Hepatocyte (in vitro differentiated cells): ENCODE measurements at regions not wholly inside any gene's neighbourhood (a gene's known extent, or its start where the extent isn't known, plus 50 kb on each side); places are given as distances from the start of the nearest gene placed in this dataset.

Experiments used
- DNase-seq: peaks from one replicate; pipeline ENCODE4 v3.0.0-alpha.2; 2016; ENCODE audit warnings: low spot score
- H2AFZ ChIP-seq: fragments of 200-600 bp; sonication (generic); 2 replicates; pipeline ENCODE4 v1.6.0; 2016; ENCODE audit warnings: antibody characterized with exemption, mild to moderate bottlenecking
- H3K27ac ChIP-seq: fragments of 200-600 bp; sonication (generic); 2 replicates; pipeline ENCODE4 v1.5.1; 2016; ENCODE audit warnings: mild to moderate bottlenecking
- H3K27me3 ChIP-seq: fragments of 200-600 bp; sonication (generic); 2 replicates; pipeline ENCODE4 v1.6.1; 2016
- H3K36me3 ChIP-seq: fragments of 200-600 bp; sonication (generic); replicated peaks from 2 replicates; pipeline ENCODE4 v1.5.1; 2016; ENCODE audit warnings: low read depth; ENCODE audit not compliant: insufficient read depth
- H3K4me1 ChIP-seq: fragments of 200-600 bp; sonication (generic); 2 replicates; pipeline ENCODE4 v1.5.1; 2016; ENCODE audit warnings: mild to moderate bottlenecking, moderate library complexity; ENCODE audit not compliant: insufficient read depth
- H3K4me2 ChIP-seq: fragments of 200-600 bp; sonication (generic); 2 replicates; pipeline ENCODE4 v1.6.0; 2016
- H3K4me3 ChIP-seq: fragments of 200-600 bp; sonication (generic); 2 replicates; pipeline ENCODE4 v1.5.1; 2016; ENCODE audit warnings: mild to moderate bottlenecking
- H3K79me2 ChIP-seq: fragments of 200-600 bp; sonication (generic); 2 replicates; pipeline ENCODE4 v1.6.0; 2017; ENCODE audit warnings: mild to moderate bottlenecking
- H3K9me2 ChIP-seq: fragments of 200-600 bp; sonication (generic); replicated peaks from 2 replicates; pipeline ENCODE4 v1.6.0; 2017; ENCODE audit warnings: mild to moderate bottlenecking; ENCODE audit not compliant: insufficient read depth
- H3K9me3 ChIP-seq: fragments of 200-600 bp; sonication (generic); 2 replicates; pipeline ENCODE4 v1.5.1; 2016; ENCODE audit warnings: low read depth, mild to moderate bottlenecking
- H4K20me1 ChIP-seq: fragments of 200-600 bp; sonication (generic); 2 replicates; pipeline ENCODE4 v1.6.0; 2016; ENCODE audit warnings: mild to moderate bottlenecking; ENCODE audit not compliant: insufficient read depth, poor library complexity, severe bottlenecking
- EZH2 ChIP-seq: fragments of 200-600 bp; sonication (generic); IDR thresholded peaks from 2 replicates; pipeline ENCODE4 v1.6.1; 2016; ENCODE audit warnings: antibody characterized with exemption, mild to moderate bottlenecking, borderline replicate concordance
- EZH2phosphoT487 ChIP-seq: fragments of 200-600 bp; sonication (generic); IDR thresholded peaks from one replicate; pipeline ENCODE4 v1.6.1; 2018; ENCODE audit warnings: antibody characterized with exemption, mild to moderate bottlenecking, low read depth, moderate library complexity; ENCODE audit not compliant: unreplicated experiment, severe bottlenecking
- WGBS: methylation state at CpG from one replicate; pipeline ENCODE4 v1.1.6; 2016; ENCODE audit warnings: low lambda C conversion rate; ENCODE audit errors: missing lambda C conversion rate; 5-methylcytosine and 5-hydroxymethylcytosine counted together
- TF ChIP-seq, protein P1 (sequence below): fragments of 200-600 bp; sonication (generic); IDR thresholded peaks from 2 replicates; pipeline ENCODE4 v1.5.1; 2016; ENCODE audit warnings: antibody characterized with exemption, mild to moderate bottlenecking; ENCODE audit not compliant: poor library complexity

DNA sequence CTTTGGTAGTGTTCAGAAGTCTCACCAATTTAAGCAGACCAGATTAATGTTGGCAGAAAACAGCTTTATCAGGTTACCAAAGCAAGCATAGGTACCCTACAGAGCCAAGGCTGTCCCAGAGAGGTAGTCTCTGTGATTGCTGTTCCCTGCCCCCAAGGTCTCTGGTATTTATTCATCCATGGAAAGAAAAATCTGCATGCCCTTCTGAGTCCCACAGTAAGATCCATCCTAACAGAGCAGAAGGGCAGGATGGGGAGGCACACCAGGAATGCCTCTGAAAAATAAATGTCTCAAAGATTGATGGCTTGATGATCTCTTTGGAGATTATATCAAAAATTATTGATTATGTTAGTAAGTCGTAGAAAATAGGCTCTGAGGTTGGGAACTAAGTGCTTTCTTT is 122.8 kb downstream of the FAT3 start:
- no peak for DNase-seq
- 73% methylated on average over 1 of the region's 1 CpG for WGBS
- Histone ChIP-seq H3K9me3 (no peaks in the 10 kb centered on the region), H3K4me1 (no peaks in the 10 kb centered on the region), H3K9me2 (no peaks in the 10 kb centered on the region), H3K27me3 (no peaks in the 10 kb centered on the region), H3K4me3 (no peak overlapping the region), H3K36me3 (no peaks in the 10 kb centered on the region), H4K20me1 (no peaks in the 10 kb centered on the region), H3K79me2 (no peaks in the 10 kb centered on the region), H2AFZ (no peak overlapping the region), H3K27ac (no peak overlapping the region), H3K4me2 (no peak overlapping the region)
- TF ChIP-seq, protein P1, sequence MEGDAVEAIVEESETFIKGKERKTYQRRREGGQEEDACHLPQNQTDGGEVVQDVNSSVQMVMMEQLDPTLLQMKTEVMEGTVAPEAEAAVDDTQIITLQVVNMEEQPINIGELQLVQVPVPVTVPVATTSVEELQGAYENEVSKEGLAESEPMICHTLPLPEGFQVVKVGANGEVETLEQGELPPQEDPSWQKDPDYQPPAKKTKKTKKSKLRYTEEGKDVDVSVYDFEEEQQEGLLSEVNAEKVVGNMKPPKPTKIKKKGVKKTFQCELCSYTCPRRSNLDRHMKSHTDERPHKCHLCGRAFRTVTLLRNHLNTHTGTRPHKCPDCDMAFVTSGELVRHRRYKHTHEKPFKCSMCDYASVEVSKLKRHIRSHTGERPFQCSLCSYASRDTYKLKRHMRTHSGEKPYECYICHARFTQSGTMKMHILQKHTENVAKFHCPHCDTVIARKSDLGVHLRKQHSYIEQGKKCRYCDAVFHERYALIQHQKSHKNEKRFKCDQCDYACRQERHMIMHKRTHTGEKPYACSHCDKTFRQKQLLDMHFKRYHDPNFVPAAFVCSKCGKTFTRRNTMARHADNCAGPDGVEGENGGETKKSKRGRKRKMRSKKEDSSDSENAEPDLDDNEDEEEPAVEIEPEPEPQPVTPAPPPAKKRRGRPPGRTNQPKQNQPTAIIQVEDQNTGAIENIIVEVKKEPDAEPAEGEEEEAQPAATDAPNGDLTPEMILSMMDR, result no peak
- TF ChIP-seq EZH2, result no peak
- TF ChIP-seq EZH2phosphoT487, result no peak

DNA sequence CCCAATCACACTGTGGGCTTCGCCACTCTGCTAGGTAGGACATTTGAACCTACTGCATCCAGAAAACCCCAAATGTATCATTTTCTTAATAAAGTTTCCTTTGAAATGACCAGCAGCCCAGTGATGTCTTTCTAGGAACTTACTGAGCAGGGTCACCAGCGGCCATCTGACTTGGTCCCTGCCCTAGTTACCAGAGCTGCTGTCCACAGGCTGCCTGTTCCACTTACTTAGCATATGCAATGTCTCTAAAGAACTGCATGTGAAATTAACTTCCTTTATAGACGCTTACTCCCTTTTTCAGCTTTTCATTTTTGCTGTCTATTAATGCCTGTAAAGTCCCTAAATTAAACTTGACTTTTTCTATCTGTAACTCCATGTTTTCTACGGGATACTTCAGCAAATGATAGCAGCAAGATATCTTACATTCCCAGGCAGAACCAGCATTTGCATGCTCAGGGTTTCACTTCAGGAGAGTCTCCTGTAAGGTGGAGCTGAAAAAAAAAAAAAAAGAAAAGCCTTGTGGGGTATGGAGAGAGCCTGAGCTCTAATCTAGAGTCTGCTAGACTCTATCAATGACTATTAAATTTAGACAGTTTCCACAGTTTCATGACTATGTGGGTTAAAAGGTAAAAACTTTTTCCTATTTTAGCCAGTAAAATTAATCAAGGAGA is 125.0 kb downstream of the FAT3 start:
- Histone ChIP-seq H3K36me3 (no peaks in the 10 kb centered on the region), H3K4me2 (no peak overlapping the region), H3K27ac (no peak overlapping the region), H3K9me3 (no peaks in the 10 kb centered on the region), H3K27me3 (no peaks in the 10 kb centered on the region), H4K20me1 (no peaks in the 10 kb centered on the region), H3K9me2 (no peaks in the 10 kb centered on the region), H3K4me3 (no peak overlapping the region), H3K4me1 (no peaks in the 10 kb centered on the region), H2AFZ (no peak overlapping the region), H3K79me2 (no peaks in the 10 kb centered on the region)
- DNase-seq, result no peak
- 77% methylated on average over 4 of the region's 4 CpGs for WGBS
- TF ChIP-seq EZH2phosphoT487 (no peak), EZH2 (no peak)
- TF ChIP-seq, protein P1, result no peak

DNA sequence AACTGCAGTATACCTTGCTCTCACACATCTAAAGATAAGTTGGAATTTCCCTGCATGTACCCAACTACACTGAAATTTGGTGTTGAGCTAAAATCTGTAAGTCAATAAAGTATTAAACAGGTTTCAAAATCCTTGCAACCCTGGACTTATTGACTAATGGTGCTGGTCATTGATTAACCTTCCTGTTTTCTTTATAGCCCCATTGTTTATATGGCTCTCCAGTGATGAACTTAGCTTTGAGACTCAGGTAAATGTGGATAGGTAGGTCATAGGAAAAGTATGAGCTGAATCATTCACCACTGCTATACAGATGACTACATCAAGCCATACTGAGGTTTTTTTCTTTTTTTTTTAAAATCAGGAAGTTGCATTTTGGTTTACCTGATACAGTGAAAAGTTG is 132.7 kb downstream of the FAT3 start:
- H3K27ac ChIP-seq, result peak overlapping the region; percentile 76
- peak; percentile 53 for DNase-seq
- no peak overlapping the region for H3K4me3 ChIP-seq
- H3K36me3 ChIP-seq, result no peaks in the 10 kb centered on the region
- no peak overlapping the region for H3K4me2 ChIP-seq
- no peaks in the 10 kb centered on the region for H3K9me3 ChIP-seq
- H2AFZ ChIP-seq, result no peak overlapping the region
- no peaks in the 10 kb centered on the region for H3K27me3 ChIP-seq
- no peaks in the 10 kb centered on the region for H3K9me2 ChIP-seq
- H3K4me1 ChIP-seq, result no peaks in the 10 kb centered on the region
- H4K20me1 ChIP-seq, result no peaks in the 10 kb centered on the region
- H3K79me2 ChIP-seq, result no peaks in the 10 kb centered on the region
- TF ChIP-seq EZH2phosphoT487, result no peak
- TF ChIP-seq, protein P1, result no peak

DNA sequence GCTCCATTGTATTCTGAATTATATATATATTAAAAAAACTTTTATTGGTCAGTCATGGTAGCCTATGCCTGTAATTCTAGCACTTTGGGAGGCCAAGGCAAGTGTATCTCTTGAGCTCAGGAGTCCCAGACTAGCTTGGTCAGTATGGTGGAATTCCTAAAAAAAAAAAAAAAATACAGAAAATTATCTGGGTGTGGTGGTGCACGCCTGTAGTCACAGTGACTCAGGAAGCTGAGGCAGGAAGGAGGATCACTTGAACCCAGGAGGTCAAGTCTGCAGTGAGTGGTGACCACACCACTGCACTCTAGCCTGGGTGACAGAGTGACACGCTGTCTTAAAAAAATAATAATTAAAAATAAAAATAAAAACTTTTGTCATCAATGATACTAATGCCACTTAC is 133.2 kb downstream of the FAT3 start:
- no peaks in the 10 kb centered on the region for H4K20me1 ChIP-seq
- H3K4me2 ChIP-seq, result no peak overlapping the region
- DNase-seq, result no peak
- H3K4me3 ChIP-seq, result no peak overlapping the region
- H3K9me2 ChIP-seq, result no peaks in the 10 kb centered on the region
- H3K36me3 ChIP-seq, result no peaks in the 10 kb centered on the region
- H3K27me3 ChIP-seq, result no peaks in the 10 kb centered on the region
- peak overlapping the region; percentile 76 for H3K27ac ChIP-seq
- WGBS, result 92% methylated on average over 2 of the region's 2 CpGs
- no peaks in the 10 kb centered on the region for H3K4me1 ChIP-seq
- H3K9me3 ChIP-seq, result no peaks in the 10 kb centered on the region
- H2AFZ ChIP-seq, result no peak overlapping the region
- H3K79me2 ChIP-seq, result no peaks in the 10 kb centered on the region
- TF ChIP-seq, protein P1, result no peak
- TF ChIP-seq EZH2 (no peak), EZH2phosphoT487 (no peak)
